ENCODE measurements at regions not wholly inside any gene's neighbourhood (a gene's known extent, or its start where the extent isn't known, plus 50 kb on each side); places are given as distances from the start of the nearest gene placed in this dataset.

DNA sequence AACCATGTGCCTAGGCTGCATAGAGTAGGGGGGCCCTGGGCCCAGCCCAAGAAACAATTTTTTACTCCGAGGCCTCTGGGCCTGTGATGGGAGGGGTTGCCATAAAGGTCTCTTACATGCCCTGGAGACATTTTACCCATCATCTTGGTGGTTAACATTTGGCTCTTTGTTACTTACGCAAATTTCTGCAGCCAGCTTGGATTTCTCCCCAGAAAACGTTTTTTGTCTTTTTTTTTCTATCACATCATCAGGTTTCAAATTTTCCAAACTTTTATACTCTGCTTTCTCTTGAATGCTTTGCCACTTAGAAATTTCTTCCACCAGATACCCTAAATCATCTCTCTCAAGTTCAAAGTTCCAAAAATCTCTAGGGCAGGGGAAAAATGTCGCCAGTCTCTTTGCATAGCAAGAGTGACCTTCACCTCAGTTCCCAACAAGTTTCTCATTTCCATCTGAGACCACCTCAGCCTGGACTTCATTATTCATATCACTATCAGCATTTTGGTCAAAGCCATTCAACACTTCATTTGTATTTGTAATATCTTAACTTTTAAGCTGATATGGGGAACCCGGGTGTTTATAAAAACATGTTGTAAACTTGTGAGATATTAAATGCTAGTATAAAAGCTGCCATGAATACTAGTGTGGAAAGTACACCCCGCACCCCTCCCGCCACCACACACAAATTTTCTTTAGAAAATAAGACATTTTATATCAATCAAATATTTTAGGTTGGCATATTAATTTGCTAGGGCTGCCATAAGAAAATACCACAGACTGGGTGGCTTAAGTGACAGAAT lies 56.0 kb upstream of the PLSCR4 start:
- peaks cover 10% of the 10 kb centered on the region for H3K4me1 ChIP-seq (ENCODE audit: insufficient read depth, low read length, poor library complexity, severe bottlenecking)
- ChIA-PET POLR2A (ENCODE audit: low non-redundant PET) (no interaction called here), CTCF (no interaction called here)
- no peaks in the 10 kb centered on the region for H3K36me3 ChIP-seq (ENCODE audit: insufficient read depth, low read length, poor library complexity, severe bottlenecking)
- no peak overlapping the region for H3K27ac ChIP-seq (ENCODE audit: low read depth, low read length, poor library complexity, severe bottlenecking)
- intact Hi-C loops (cut with micrococcal nuclease; ENCODE audit: unreplicated experiment), result no loop called here
- H3K4me3 ChIP-seq (ENCODE audit: low read depth, low read length, poor library complexity, severe bottlenecking), result no peak overlapping the region
- TF ChIP-seq EZH2 (IDR thresholded peaks at IDR 0.05; ENCODE audit: borderline replicate concordance, low read depth, low read length, poor library complexity, severe bottlenecking), result no peak
- TF ChIP-seq, protein P1, sequence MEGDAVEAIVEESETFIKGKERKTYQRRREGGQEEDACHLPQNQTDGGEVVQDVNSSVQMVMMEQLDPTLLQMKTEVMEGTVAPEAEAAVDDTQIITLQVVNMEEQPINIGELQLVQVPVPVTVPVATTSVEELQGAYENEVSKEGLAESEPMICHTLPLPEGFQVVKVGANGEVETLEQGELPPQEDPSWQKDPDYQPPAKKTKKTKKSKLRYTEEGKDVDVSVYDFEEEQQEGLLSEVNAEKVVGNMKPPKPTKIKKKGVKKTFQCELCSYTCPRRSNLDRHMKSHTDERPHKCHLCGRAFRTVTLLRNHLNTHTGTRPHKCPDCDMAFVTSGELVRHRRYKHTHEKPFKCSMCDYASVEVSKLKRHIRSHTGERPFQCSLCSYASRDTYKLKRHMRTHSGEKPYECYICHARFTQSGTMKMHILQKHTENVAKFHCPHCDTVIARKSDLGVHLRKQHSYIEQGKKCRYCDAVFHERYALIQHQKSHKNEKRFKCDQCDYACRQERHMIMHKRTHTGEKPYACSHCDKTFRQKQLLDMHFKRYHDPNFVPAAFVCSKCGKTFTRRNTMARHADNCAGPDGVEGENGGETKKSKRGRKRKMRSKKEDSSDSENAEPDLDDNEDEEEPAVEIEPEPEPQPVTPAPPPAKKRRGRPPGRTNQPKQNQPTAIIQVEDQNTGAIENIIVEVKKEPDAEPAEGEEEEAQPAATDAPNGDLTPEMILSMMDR (conservative IDR thresholded peaks at IDR 0.05; ENCODE audit: low read depth, low read length), result no peak
- no peaks in the 10 kb centered on the region for H3K27me3 ChIP-seq (replicated peaks; ENCODE audit: insufficient read depth, low read depth, low read length, poor library complexity)
- no peak for DNase-seq (ENCODE audit: low spot score)
- H3K9me3 ChIP-seq (ENCODE audit: low read depth, low read length, poor library complexity, severe bottlenecking), result peaks cover 11% of the 10 kb centered on the region
- BruUV-seq (replicated peaks), result no TSS peak

DNA sequence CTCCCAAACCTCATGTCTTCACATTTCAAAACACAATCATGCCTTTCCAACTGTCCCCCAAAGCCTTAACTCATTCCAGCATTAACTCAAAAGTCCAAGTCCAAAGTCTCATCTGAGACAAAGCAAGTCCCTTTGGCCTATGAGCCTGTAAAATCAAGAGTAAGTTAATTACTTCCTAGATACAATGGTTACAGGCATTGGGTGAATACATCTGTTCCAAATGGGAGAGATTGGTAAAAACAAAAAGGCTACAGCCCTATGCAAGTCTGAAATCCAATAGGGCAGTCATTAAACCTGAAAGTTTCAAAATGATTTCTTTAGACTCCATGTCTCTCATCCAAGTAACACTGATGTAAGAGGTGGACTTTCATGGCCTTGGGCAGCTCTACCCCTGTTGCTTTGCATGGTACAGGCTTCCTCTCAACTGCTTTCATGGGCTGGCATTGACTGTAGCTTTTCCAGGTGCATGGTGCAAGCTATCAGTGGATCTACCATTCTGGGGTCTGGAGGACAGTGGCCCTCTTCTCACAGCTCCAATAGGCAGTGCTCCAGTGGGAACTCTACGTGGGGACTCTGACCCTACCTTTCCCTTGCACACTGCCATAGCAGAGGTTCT lies 55.0 kb upstream of the PLSCR4 start:
- DNase-seq (ENCODE audit: low spot score), result no peak
- Histone ChIP-seq H3K27me3 (replicated peaks; ENCODE audit: insufficient read depth, low read depth, low read length, poor library complexity) (no peaks in the 10 kb centered on the region), H3K4me3 (ENCODE audit: low read depth, low read length, poor library complexity, severe bottlenecking) (no peak overlapping the region), H3K9me3 (ENCODE audit: low read depth, low read length, poor library complexity, severe bottlenecking) (peaks cover 8% of the 10 kb centered on the region), H3K36me3 (ENCODE audit: insufficient read depth, low read length, poor library complexity, severe bottlenecking) (no peaks in the 10 kb centered on the region), H3K27ac (ENCODE audit: low read depth, low read length, poor library complexity, severe bottlenecking) (no peak overlapping the region), H3K4me1 (ENCODE audit: insufficient read depth, low read length, poor library complexity, severe bottlenecking) (peaks cover 10% of the 10 kb centered on the region)
- intact Hi-C loops (cut with micrococcal nuclease; ENCODE audit: unreplicated experiment), result no loop called here
- no TSS peak for BruUV-seq (replicated peaks)
- CTCF ChIA-PET, result no interaction called here
- POLR2A ChIA-PET (ENCODE audit: low non-redundant PET), result no interaction called here
- no peak for TF ChIP-seq EZH2 (IDR thresholded peaks at IDR 0.05; ENCODE audit: borderline replicate concordance, low read depth, low read length, poor library complexity, severe bottlenecking)
- TF ChIP-seq, protein P1 (conservative IDR thresholded peaks at IDR 0.05; ENCODE audit: low read depth, low read length), result no peak

DNA sequence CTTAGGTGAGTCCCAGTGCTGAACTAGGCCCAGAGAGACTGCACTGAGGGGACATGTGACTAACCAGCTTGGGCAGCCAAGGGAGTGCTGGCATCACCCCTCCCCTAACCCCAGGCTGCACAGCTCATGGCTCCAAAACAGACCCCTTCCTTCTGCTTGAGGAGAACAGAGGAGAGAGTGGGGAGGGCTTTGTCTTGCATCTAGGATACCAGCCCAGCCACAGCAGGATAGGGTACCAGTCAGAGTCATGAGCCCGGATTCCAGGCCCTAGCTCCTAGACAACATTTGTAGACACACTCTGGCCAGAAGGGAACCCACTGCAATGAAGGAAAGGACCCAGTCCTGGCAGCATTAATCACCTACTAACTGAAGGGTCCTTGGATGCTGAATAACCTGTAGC lies 49.9 kb upstream of the PLSCR4 start:
- intact Hi-C loops (cut with micrococcal nuclease; ENCODE audit: unreplicated experiment), result no loop called here
- TF ChIP-seq, protein P1 (conservative IDR thresholded peaks at IDR 0.05; ENCODE audit: low read depth, low read length), result no peak
- no peak for TF ChIP-seq EZH2 (IDR thresholded peaks at IDR 0.05; ENCODE audit: borderline replicate concordance, low read depth, low read length, poor library complexity, severe bottlenecking)
- no peaks in the 10 kb centered on the region for H3K9me3 ChIP-seq (ENCODE audit: low read depth, low read length, poor library complexity, severe bottlenecking)
- POLR2A ChIA-PET (ENCODE audit: low non-redundant PET), result no interaction called here
- H3K27ac ChIP-seq (ENCODE audit: low read depth, low read length, poor library complexity, severe bottlenecking), result no peak overlapping the region
- BruUV-seq (replicated peaks), result no TSS peak
- H3K4me1 ChIP-seq (ENCODE audit: insufficient read depth, low read length, poor library complexity, severe bottlenecking), result no peaks in the 10 kb centered on the region
- H3K36me3 ChIP-seq (ENCODE audit: insufficient read depth, low read length, poor library complexity, severe bottlenecking), result no peaks in the 10 kb centered on the region
- no peak overlapping the region for H3K4me3 ChIP-seq (ENCODE audit: low read depth, low read length, poor library complexity, severe bottlenecking)
- H3K27me3 ChIP-seq (replicated peaks; ENCODE audit: insufficient read depth, low read depth, low read length, poor library complexity), result no peaks in the 10 kb centered on the region
- DNase-seq (ENCODE audit: low spot score), result no peak
- CTCF ChIA-PET, result no interaction called here
